ENCODE measurements at regions not wholly inside any gene's neighbourhood (a gene's known extent, or its start where the extent isn't known, plus 50 kb on each side); places are given as distances from the start of the nearest gene placed in this dataset.
A peak's percentile ranks its signal among the peaks of the same experiment; 100 is the strongest.
"Not testable (repeated sequence)": the region's sequence is repeated elsewhere in the genome, so short reads cannot be mapped to it uniquely, and the experiment has no call there.

DNA sequence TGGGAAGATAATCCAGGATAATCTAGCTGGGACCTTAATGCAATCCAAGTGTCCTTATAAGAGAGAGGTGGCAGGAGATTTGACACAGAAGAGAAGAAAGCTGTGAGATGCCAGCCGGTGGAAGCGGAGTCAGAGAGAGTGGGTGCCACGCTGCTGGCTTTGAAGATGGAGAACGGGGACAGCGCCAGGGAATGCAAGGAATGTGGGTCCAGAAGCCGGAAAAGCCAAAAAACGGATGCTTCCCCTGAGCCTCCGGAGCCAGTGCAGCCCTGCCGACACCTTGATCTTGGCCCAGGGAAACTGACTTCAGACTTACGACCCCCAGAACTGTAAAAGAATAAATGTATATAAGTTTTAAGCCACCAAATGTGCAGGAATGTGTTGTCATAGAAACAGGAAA lies 152.6 kb downstream of the ZNF281 start:
- POLR2A ChIA-PET: interaction anchor here (1.7 kb wide), 1 partner anchor 22 kb away, joined by 7 read pairs; no protein-coding TSS in a partner anchor
- H3K4me1 ChIP-seq (ENCODE audit: insufficient read depth, low read length, poor library complexity, severe bottlenecking): no peaks in the 10 kb centered on the region
- H3K79me2 ChIP-seq (ENCODE audit: insufficient read depth, low read depth, low read length): no peaks in the 10 kb centered on the region
- no peak overlapping the region for H3K27ac ChIP-seq (ENCODE audit: low read depth, low read length, poor library complexity, severe bottlenecking)
- no peaks in the 10 kb centered on the region for H3K9me3 ChIP-seq (ENCODE audit: low read length)
- no peak overlapping the region for H3K4me2 ChIP-seq (ENCODE audit: low read length)
- TF ChIP-seq CTCF (conservative IDR thresholded peaks at IDR 0.05; ENCODE audit: low read length) (no peak), EZH2phosphoT487 (IDR thresholded peaks at IDR 0.05; ENCODE audit: borderline replicate concordance, low read depth, low read length) (no peak)
- H4K20me1 ChIP-seq (ENCODE audit: insufficient read depth, low read length): no peaks in the 10 kb centered on the region
- CTCF ChIA-PET (ENCODE audit: unreplicated experiment): no interaction called here
- H3K4me3 ChIP-seq (ENCODE audit: low read depth, low read length, poor library complexity, severe bottlenecking): no peak overlapping the region
- H2AFZ ChIP-seq (ENCODE audit: low read length): no peak overlapping the region
- no TSS peak for BruUV-seq (replicated peaks)
- H3K9me2 ChIP-seq (ENCODE audit: insufficient read depth, low read length): no peaks in the 10 kb centered on the region
- DNase-seq (ENCODE audit: low spot score): no peak
- H3K36me3 ChIP-seq (ENCODE audit: insufficient read depth, low read length): no peaks in the 10 kb centered on the region
- intact Hi-C loops (cut with micrococcal nuclease; ENCODE audit: unreplicated experiment): loop anchor here (5.0 kb wide), 3 partner anchors 50 to 305 kb away; no protein-coding TSS in a partner anchor

DNA sequence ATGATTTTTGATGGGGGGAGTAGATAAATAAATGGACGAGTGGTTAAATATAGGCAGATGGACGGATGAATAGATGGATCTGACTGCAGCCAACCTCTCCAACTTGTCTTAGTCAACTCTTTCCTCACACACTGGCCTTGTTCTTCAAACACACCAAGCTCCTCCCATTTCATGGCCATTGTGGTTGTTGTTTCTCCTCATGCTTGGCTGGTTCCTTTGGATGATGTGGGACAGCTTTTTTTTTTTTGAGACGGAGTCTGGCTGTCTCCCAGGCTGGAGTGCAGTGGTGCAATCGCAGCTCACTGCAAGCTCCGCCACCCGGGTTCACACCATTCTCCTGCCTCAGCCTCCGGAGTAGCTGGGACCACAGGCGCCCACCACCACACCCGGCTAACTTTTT lies 155.2 kb downstream of the ZNF281 start:
- H4K20me1 ChIP-seq (ENCODE audit: insufficient read depth, low read length); H3K4me2 ChIP-seq (ENCODE audit: low read length); H2AFZ ChIP-seq (ENCODE audit: low read length); H3K4me3 ChIP-seq (ENCODE audit: low read depth, low read length, poor library complexity, severe bottlenecking); H3K9me2 ChIP-seq (ENCODE audit: insufficient read depth, low read length); BruUV-seq (replicated peaks); H3K27ac ChIP-seq (ENCODE audit: low read depth, low read length, poor library complexity, severe bottlenecking); H3K9me3 ChIP-seq (ENCODE audit: low read length); CTCF ChIA-PET (ENCODE audit: unreplicated experiment); H3K4me1 ChIP-seq (ENCODE audit: insufficient read depth, low read length, poor library complexity, severe bottlenecking); H3K79me2 ChIP-seq (ENCODE audit: insufficient read depth, low read depth, low read length); H3K36me3 ChIP-seq (ENCODE audit: insufficient read depth, low read length); DNase-seq (ENCODE audit: low spot score): not testable (repeated sequence)
- POLR2A ChIA-PET: interaction anchor here (0.6 to 1.0 kb wide), 4 partner anchors 8 to 286 kb away, joined by 3 to 4 read pairs (median 3); no protein-coding TSS in a partner anchor
- intact Hi-C loops (cut with micrococcal nuclease; ENCODE audit: unreplicated experiment): loop anchor here (5.0 kb wide), 3 partner anchors 53 to 302 kb away; no protein-coding TSS in a partner anchor

- BruUV-seq (replicated peaks): no TSS peak
- intact Hi-C loops (cut with micrococcal nuclease; ENCODE audit: unreplicated experiment): no loop called here
- H3K9me2 ChIP-seq (ENCODE audit: insufficient read depth, low read length): no peaks in the 10 kb centered on the region
These were observed 155.9 kb downstream of the ZNF281 start for GRCh38 chr1:200253774-200254495.

More at GRCh38 chr1:200253774-200254495, 155.9 kb downstream of the ZNF281 start:
- H4K20me1 ChIP-seq (ENCODE audit: insufficient read depth, low read length): no peaks in the 10 kb centered on the region
- H3K36me3 ChIP-seq (ENCODE audit: insufficient read depth, low read length): no peaks in the 10 kb centered on the region
- no peak overlapping the region for H3K4me3 ChIP-seq (ENCODE audit: low read depth, low read length, poor library complexity, severe bottlenecking)
- H2AFZ ChIP-seq (ENCODE audit: low read length): no peak overlapping the region
- no peak for TF ChIP-seq EZH2phosphoT487 (IDR thresholded peaks at IDR 0.05; ENCODE audit: borderline replicate concordance, low read depth, low read length)
- TF ChIP-seq CTCF (conservative IDR thresholded peaks at IDR 0.05; ENCODE audit: low read length): 0 out of 2 replicates have a peak, but pooled peaks have one; percentile 22
- no peak overlapping the region for H3K27ac ChIP-seq (ENCODE audit: low read depth, low read length, poor library complexity, severe bottlenecking)
- no peaks in the 10 kb centered on the region for H3K79me2 ChIP-seq (ENCODE audit: insufficient read depth, low read depth, low read length)
- ChIA-PET CTCF (ENCODE audit: unreplicated experiment) (no interaction called here), POLR2A (interaction anchor here (0.7 to 1.6 kb wide), 2 partner anchors 8 to 13 kb away, joined by 3 to 5 read pairs; no protein-coding TSS in a partner anchor)
- no peaks in the 10 kb centered on the region for H3K4me1 ChIP-seq (ENCODE audit: insufficient read depth, low read length, poor library complexity, severe bottlenecking)
- H3K9me3 ChIP-seq (ENCODE audit: low read length): no peaks in the 10 kb centered on the region
- DNase-seq (ENCODE audit: low spot score): peak; percentile 7
- H3K4me2 ChIP-seq (ENCODE audit: low read length): no peak overlapping the region
